ENCODE measurements at regions not wholly inside any gene's neighbourhood (a gene's known extent, or its start where the extent isn't known, plus 50 kb on each side); places are given as distances from the start of the nearest gene placed in this dataset.

DNA sequence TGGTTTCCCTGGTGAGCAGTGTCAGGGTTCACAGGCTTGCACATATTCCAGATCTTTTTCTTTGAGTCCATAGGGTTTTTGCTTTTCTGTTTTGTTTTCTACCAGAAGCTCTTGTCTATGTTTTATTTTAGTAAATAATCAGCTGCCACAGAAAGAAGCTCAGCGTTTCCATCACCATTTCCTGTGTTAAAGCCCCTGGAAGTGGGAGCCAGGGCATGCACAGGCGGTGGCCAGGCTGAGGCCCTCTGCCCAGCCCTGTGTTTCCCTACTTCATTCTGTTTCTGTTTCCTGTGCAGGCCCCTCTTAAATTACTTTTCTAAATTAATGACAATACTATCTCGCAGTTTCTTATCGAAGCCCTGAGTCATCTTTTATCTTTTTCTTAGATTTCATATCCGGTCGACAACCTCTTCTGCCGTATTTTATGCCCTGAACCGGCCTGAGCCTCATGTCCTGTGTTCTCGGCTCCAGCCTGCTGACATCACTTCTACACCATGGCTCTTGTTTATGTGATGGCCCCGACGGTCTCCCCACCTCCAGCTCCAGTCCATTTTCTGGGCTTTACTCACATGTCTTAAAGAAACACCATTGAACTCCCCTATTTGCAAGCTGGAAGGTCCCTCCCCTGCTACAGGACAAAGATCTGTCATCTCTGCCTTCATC, 442.2 kb downstream of the TCERG1L start:
- no peak for DNase-seq (ENCODE audit: low spot score)
- TF ChIP-seq, protein P1, sequence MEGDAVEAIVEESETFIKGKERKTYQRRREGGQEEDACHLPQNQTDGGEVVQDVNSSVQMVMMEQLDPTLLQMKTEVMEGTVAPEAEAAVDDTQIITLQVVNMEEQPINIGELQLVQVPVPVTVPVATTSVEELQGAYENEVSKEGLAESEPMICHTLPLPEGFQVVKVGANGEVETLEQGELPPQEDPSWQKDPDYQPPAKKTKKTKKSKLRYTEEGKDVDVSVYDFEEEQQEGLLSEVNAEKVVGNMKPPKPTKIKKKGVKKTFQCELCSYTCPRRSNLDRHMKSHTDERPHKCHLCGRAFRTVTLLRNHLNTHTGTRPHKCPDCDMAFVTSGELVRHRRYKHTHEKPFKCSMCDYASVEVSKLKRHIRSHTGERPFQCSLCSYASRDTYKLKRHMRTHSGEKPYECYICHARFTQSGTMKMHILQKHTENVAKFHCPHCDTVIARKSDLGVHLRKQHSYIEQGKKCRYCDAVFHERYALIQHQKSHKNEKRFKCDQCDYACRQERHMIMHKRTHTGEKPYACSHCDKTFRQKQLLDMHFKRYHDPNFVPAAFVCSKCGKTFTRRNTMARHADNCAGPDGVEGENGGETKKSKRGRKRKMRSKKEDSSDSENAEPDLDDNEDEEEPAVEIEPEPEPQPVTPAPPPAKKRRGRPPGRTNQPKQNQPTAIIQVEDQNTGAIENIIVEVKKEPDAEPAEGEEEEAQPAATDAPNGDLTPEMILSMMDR (IDR thresholded peaks at IDR 0.05; ENCODE audit: extremely low read depth, missing control alignments), result no peak

DNA sequence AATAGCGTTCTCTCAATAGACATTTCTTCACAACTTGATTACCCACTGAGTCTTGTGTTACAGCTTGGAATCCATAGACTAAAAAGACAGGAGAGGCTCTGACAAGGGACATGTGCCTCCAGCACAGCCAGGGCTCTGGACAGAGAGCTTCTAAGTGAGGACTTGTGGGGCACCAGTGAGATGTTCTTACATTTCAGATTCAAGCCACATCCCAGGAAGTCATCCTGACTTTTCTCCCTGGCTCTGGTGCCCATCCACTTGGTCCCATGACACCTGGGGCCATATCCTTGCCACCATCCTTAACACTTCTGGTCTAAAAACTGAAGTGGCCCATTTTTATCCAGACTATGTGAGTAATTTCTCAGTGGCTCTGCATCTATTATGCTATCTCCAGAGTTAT, 440.1 kb downstream of the TCERG1L start:
- no peak for DNase-seq (ENCODE audit: low spot score)
- TF ChIP-seq, protein P1 (IDR thresholded peaks at IDR 0.05; ENCODE audit: extremely low read depth, missing control alignments), result no peak

DNA sequence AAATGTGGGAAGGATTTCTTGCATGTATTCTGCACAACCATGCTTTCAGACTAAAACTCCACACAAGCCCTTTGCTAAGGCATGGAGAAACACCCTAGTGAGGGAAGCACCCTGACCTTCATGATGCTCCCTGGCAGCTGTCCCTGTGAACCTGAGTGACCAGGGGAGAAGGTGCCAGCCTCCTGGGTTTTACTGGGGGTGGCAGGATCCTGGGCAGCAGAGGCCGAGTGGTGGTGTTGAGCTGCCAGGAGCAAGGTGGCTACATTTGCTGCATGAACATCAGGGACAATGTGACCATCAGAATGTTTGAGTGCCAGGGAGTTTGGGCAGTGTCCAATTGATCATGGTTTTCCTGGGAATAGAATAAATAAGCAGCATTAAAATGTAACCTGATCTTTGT, 437.9 kb downstream of the TCERG1L start:
- TF ChIP-seq, protein P1 (IDR thresholded peaks at IDR 0.05; ENCODE audit: extremely low read depth, missing control alignments), result no peak

DNA sequence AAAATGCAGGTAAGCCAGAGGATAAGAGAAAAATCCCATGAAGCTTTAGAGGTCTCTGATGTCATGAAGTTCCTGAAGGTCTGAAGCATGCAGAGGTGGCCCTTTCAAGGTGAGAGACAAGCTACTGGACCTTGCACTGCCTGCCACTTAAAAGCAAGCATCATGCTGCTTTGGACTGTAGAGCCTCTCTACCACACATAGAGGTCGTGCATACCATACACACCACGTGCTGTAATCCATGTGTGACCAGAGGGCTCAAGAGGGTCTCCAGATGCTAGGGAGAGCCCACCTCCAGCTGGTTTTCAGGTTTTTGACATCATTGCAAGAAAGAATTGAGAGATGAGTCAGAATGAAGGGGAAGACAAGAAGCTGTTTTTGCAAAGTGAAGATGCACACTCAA, 436.4 kb downstream of the TCERG1L start:
- DNase-seq (ENCODE audit: low spot score), result no peak
- TF ChIP-seq, protein P1 (IDR thresholded peaks at IDR 0.05; ENCODE audit: extremely low read depth, missing control alignments), result no peak

More for the DNA sequence above, 437.9 kb downstream of the TCERG1L start:
- DNase-seq (ENCODE audit: low spot score), result no peak

DNA sequence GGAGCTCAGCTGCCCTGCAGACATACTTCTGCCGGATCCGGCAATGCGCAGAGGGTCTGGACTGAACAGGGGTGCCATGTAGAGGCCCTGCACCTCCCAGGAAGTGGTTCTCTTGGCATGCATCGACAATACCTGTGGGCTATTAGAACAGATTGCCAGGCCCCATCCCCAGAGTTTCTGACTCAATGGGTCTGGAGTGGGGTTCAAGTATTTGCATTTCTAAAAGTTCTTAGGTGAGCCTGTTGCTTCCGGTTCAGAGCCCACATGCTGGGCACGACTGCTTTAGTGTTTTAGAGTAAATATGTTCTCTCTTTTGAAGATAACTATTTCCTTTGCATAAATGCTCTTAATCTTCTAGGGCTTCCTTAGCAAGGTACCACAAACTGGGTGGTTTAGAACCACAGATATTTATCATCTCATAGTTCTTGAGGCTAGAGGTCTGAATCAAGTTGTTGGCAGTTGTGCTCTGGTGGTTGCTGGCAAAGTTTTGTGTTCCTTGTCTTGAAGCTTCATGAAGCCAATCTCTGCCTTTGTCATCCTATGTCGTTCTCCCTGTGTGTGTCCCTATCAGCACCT, 435.5 kb downstream of the TCERG1L start:
- TF ChIP-seq, protein P1 (IDR thresholded peaks at IDR 0.05; ENCODE audit: extremely low read depth, missing control alignments), result no peak
- no peak for DNase-seq (ENCODE audit: low spot score)

DNA sequence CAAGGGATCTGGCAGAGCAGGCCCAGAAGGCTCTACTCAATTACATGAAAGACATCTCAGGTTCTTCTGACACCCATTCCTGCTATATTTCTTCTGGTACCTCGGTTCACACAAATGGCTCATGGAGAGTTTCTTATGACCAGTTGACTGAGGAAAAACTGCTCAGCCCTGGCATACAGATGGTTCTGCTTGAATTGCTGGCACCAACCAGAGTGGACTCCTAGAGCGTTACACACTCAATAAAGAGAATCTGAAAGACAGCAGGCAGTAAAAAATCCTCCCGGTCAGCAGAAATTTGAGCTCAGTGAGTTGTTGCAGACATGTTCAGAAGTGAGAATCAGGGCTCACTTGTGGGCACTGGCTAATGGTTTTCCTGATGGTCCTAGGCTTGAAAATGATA, 434.4 kb downstream of the TCERG1L start:
- no peak for DNase-seq (ENCODE audit: low spot score)
- TF ChIP-seq, protein P1 (IDR thresholded peaks at IDR 0.05; ENCODE audit: extremely low read depth, missing control alignments), result no peak

DNA sequence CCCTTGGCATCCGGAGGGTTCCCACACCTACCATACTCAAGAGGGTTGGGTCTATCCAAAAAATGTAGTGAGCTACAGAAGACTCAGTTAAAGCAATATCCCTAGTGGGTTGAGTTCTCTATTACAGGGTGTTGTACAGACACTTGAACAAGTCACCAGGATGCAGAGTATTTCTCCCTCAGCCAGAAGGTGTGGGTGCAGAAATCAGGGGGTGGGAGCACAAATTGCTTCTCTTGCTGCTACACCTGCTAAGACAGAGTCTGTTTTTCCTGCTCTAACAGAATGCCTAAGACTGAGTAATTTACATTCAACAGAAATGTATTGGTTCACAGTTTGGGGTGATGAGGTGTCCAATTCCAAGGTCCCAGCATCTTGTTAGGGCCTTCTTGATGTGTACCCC, 433.4 kb downstream of the TCERG1L start:
- no peak for DNase-seq (ENCODE audit: low spot score)
- TF ChIP-seq, protein P1 (IDR thresholded peaks at IDR 0.05; ENCODE audit: extremely low read depth, missing control alignments), result no peak
